NCI-H1436 (cell line): ENCODE measurements at regions not wholly inside any gene's neighbourhood (a gene's known extent, or its start where the extent isn't known, plus 50 kb on each side); places are given as distances from the start of the nearest gene placed in this dataset.

Experiments used
- DNase-seq: peaks from one replicate; lab custom pipeline; 2025; lab: John Stamatoyannopoulos, UW

DNA sequence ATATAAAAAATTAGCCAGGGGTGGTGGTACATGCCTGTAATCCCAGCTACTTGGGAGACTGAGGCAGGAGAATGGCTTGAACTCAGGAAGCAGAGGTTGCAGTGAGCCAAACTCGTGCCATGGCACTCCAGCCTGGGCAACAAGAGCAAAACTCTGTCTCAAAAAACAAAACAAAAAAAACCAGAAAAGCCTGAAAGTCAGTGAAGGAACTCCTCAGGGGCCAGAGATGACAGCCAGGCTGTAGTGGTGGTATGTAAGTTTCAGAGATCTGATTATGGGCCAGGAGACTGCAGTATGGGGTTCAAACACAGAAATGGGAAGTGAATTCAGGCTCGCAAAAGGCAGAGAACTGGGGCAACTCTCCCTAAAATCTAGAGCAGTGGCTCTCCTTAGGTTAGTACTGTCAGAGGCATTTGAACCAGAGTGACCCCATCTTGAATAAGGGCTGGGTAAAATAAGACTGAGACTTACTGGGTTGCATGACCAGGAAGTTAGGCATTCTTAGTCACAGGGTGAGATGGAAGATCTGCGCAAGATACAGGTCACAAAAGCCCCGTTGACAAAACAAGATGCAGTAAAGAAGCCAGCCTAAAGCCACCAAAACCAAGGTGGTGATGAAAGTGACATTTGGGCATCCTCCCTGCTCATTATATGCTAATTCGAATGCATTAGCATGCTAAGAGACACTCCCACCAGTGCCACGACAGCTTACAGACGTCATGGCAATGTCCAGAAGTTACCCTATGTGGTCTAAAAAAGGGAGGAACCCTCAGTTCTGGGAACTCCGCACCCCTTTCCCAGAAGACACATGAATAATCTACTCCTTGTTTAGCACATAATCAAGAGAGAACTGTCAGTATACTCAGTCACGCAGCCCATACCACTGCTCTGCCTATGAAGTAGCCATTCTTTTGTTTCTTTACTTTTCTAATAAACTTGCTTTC, 120.2 kb upstream of the XYLT1 start:
- no peak for DNase-seq

DNA sequence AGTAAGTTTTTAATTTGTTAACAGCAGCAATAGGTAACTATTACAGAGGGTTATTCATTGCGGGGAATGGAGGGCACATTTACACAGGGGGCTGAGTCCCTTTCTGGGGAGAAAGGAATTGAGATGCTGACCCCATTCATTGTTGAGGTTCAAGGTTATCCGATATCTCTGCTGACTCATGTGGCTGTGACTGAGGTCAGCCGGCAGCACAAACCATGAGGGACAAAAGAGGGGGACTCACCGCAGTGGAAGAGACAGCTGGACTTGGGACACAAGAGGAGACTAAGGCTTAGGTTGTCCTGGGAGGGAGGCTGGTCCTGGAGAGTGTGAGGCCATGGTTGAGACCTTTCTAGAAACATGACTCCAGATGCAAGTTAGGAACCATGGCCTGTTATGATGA, 119.1 kb upstream of the XYLT1 start:
- no peak for DNase-seq

DNA sequence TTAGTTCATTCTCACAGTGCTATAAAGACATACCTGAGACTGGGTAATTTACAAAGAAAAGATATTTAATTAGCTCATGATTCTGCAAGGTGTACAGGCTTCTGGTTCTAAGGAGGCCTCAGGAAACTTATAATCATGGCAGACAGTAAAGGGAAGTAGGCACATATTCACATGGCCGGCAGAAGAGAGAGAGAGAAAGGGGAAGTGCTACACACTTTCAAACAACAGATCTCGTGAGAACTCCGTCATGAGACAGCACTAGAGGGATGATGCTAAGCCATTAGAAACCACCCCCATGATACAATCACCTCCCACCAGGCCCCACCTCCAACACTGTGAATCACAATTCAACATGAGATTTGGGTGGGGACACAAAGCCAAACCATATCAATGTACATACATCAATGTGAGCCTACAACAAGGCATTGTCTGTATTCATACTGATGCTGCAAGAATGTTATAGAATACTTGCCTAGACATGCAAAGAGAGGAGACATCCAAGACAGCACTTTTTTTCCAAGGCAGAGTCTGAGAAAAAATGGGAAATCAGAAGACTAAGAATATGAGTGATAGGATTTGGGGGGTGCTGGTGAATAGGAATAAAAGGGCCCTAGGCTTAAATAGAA, 114.8 kb upstream of the XYLT1 start:
- DNase-seq: no peak

DNA sequence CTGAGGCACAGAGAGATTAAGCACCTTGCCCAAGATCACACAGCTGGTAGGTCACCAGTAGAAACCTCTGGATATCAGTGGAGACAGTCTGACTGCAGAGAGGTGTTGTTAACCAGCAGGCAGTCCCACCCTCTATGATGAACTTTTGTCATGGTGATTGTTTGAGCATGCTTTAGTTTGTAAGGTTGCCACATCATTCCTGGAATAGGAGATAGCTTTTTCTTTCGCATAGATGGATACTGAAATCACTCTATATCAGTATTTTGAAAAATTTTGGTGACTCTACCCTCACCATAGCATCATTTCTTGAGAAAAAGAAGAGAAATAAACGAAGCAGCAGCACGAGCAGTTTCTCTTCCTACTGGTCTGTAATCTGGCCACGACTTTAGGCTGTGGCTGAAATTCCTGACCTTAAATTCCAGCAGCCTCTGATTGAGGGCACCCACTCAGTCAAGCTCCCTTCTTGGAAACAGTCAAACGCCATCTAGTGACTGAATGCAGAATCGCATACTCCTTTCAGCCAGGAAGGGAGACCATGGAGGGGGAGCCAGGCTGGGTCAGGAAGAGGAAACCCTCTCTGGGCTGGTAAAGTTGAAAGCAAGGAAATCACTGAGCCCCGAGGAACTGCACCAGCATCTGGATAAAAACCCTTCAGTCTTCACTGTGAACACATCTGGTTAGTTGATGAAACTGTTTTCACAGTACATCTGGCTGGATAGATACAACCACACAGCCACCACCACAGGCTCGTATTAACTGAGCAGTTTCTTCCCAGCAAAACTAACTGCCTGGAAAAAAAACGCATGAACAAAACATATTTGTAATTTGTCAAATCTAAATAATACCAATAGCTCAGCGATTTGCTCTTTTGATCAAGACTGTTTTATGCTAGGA, 108.5 kb upstream of the XYLT1 start:
- DNase-seq: peak; percentile 5

GRCh38 chr16:17574256-17574655, 103.5 kb upstream of the XYLT1 start:
- DNase-seq: no peak

GRCh38 chr16:17572145-17572544, 101.4 kb upstream of the XYLT1 start:
- no peak for DNase-seq

DNA sequence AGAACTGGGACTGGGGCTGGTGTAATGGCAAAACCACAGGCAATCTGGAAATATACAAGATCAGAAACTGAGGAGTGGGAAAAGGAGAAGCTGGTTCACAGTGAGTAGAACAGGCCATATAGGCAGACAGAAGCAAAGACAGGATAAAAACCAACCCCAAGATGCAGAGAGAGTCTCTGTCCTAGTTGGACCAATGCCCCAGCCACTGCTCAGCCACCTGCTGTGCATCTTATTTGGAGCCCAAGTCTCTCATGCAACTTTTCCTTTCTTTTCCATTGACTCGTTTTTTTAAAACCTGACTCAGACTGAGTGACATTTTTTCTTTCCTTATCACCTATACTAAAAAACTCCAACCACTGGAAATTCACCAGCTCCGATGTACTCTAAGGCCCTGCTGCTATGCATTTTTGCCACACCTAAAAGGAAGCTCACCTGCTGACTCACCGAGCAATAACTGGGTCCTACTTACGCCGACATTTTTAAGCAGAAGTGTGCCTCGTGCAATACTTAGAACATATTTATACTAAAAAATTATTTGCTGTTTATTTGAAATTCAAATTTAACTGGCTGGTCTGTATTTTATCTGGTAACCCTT, 100.8 kb upstream of the XYLT1 start:
- no peak for DNase-seq

DNA sequence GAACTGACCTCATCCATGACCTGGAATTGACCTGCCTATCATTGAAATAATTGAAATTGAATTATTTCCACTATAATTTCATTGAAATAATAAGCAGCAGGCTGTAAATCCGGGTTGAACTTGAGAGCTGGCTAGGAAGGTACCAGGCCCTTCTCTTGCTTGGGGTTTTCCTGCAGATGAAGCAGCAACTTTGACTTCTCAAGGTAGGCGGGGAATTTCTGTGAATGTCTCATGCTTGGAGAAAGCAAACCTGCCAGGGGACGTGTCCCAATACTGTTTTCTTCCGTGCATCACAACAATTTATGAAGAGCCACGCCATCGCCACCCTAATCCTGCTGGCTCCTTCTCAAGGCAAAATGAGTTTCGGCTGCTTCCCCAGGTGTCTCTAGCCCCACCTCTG, 97.5 kb upstream of the XYLT1 start:
- no peak for DNase-seq

DNA sequence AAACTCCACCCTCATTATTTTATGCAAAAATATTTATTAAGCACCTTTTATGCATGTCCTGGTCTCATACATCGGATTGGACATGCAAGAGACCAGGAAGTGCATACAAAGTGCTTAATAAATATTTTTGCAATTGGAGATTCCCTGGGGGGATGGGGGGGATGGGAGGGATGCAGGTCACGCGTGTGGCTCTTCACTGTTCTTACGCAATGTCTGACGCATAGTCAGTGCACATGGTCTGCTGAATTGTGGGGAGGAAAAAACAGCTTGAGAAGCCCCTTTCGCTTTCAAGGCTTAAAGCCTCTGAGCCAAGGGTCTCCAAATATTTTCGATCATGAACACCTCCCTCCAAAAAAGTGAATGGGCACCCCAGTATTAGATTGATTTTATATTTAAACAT, 96.7 kb upstream of the XYLT1 start:
- DNase-seq: no peak

- no peak for DNase-seq
Observed at GRCh38 chr16:17566656-17567450, 96.1 kb upstream of the XYLT1 start.

GRCh38 chr16:17566075-17566474, 95.3 kb upstream of the XYLT1 start:
- DNase-seq: no peak

GRCh38 chr16:17565605-17566004, 94.8 kb upstream of the XYLT1 start:
- DNase-seq: no peak

DNA sequence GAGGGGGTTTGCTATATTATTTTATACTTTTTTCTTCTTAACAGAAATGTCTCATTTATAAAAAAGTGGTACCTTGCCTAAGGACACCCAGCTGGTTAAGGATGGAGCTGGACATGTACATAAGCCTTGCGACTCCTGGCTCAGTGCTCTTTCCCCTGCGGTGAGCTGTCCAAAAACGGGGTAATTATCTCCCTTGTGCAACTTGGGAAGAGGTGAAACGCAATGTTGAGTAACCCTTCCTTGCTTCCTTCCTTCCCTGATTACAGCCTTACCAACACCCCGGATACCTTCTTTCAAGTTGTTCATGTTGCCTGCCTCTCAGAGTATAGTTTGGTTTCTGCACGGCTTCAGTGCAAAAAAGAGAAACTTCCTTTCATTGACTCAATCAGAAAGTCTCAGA, 94.1 kb upstream of the XYLT1 start:
- DNase-seq: no peak

DNA sequence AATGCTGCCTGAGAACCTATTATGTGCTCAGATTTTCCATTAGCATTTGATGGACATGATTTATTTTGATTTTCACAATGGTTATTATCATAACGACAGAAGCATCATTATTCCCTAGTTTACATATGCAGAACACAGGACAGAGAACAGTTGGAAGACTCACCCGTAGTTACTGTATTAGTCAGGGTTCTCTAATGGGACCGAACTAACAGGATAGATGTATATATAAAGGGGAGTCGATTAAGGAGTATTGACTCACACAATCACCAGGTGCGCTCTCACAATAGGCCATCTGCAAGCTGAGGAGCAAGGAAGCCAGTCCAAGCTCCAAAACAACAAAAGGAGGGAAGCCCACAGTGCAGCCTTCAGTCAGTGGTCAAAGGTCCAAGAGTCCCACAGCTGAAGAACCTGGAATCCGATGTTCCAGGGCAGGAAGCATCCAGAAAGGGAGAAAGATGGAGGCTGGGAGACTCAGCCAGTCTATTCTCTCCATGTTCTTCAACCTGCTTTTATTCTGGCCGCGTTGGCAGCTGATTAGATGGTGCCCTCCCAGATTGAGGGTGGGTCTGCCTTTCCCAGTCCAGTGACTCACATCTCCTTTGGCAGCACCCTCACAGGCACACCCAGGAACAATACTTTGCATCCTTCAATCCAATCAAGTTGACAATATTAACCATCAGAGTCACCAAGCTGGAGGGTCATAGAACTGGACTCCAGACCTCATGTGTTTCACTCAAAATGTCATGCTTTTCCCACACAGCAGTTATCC, 92.7 kb upstream of the XYLT1 start:
- DNase-seq: no peak

DNA sequence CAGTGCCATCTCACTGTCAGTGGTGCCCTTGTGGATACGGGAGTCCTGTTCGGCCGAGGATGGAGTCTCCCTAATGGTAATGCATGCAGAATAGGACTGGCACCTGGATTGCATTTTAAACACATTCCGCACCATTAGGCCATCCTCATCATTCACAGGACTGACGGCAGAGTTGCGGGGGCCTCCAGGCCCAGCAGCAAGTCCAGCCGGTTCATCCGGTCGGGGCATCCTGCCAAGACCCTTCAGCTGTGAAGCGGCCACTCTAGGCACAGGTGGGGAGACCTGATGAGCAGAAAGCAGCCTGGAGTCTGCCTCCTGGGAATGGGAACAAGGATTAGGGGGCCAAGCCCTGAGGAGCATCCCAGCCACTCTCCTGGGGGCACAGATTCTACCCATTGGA, 90.3 kb upstream of the XYLT1 start:
- DNase-seq: no peak

GRCh38 chr16:17560548-17560947, 89.8 kb upstream of the XYLT1 start:
- no peak for DNase-seq

GRCh38 chr16:17559394-17559793, 88.6 kb upstream of the XYLT1 start:
- DNase-seq: no peak

GRCh38 chr16:17557949-17558348, 87.2 kb upstream of the XYLT1 start:
- no peak for DNase-seq

GRCh38 chr16:17557480-17557879, 86.7 kb upstream of the XYLT1 start:
- no peak for DNase-seq

- DNase-seq: peak; percentile 20
Observed at GRCh38 chr16:17556276-17557052, 85.7 kb upstream of the XYLT1 start.
